SK-N-SH treated with all-trans-retinoic acid at 6 μM for 48 hours (cell line): ENCODE measurements at regions not wholly inside any gene's neighbourhood (a gene's known extent, or its start where the extent isn't known, plus 50 kb on each side); places are given as distances from the start of the nearest gene placed in this dataset.
"Not testable (repeated sequence)": the region's sequence is repeated elsewhere in the genome, so short reads cannot be mapped to it uniquely, and the experiment has no call there.

Source experiments
- ATAC-seq: fragments of 200-7000 bp; cut with Tn5 transposase; 3 replicates; pipeline ENCODE4 v1.9.1; 2020; ENCODE audit warnings: mild to moderate bottlenecking, moderate library complexity
- ARNTL ChIP-seq: fragments of 450-650 bp; formaldehyde crosslinking; IDR thresholded peaks from 2 replicates; pipeline ENCODE4 v1.5.0; 2020; ENCODE audit warnings: low read depth, mild to moderate bottlenecking, moderate library complexity, borderline replicate concordance
- BACH2 ChIP-seq: fragments of 250-450 bp; sonication (Bioruptor Pico); IDR thresholded peaks from 2 replicates; pipeline ENCODE4 v1.9.0; 2021; ENCODE audit warnings: mild to moderate bottlenecking, borderline replicate concordance
- CREB5 ChIP-seq: fragments of 250-450 bp; sonication (Bioruptor Pico); IDR thresholded peaks from 2 replicates; pipeline ENCODE4 v1.5.1; 2020; ENCODE audit warnings: low read depth, mild to moderate bottlenecking, moderate library complexity
- CSDC2 ChIP-seq: fragments of 250-450 bp; sonication (Bioruptor Pico); IDR thresholded peaks from 2 replicates; pipeline ENCODE4 v1.5.0; 2020; ENCODE audit warnings: mild to moderate bottlenecking, moderate library complexity
- CSRNP3 ChIP-seq: fragments of 250-450 bp; sonication (Bioruptor Pico); IDR thresholded peaks from 2 replicates; pipeline ENCODE4 v1.5.1; 2021; ENCODE audit warnings: mild to moderate bottlenecking, moderate library complexity
- ESRRG ChIP-seq: fragments of 250-450 bp; sonication (Bioruptor Pico); IDR thresholded peaks from 2 replicates; pipeline ENCODE4 v1.6.1; 2021; ENCODE audit warnings: mild to moderate bottlenecking
- GLIS3 ChIP-seq: fragments of 250-450 bp; sonication (Bioruptor Pico); IDR thresholded peaks from 2 replicates; pipeline ENCODE4 v1.5.0; 2020; ENCODE audit warnings: mild to moderate bottlenecking, moderate library complexity
- ISL1 ChIP-seq: fragments of 250-450 bp; sonication (Bioruptor Pico); IDR thresholded peaks from 2 replicates; pipeline ENCODE4 v2.1.2; 2022; ENCODE audit warnings: mild to moderate bottlenecking, moderate library complexity
- OSR1 ChIP-seq: fragments of 250-450 bp; sonication (Bioruptor Pico); IDR thresholded peaks from 2 replicates; pipeline ENCODE4 v1.8.0; 2022; ENCODE audit warnings: moderate library complexity, mild to moderate bottlenecking, inconsistent platforms
- PATZ1 ChIP-seq: fragments of 250-450 bp; sonication (Bioruptor Pico); IDR thresholded peaks from 2 replicates; pipeline ENCODE4 v1.8.0; 2020; ENCODE audit warnings: mild to moderate bottlenecking, moderate library complexity, borderline replicate concordance
- PPARA ChIP-seq: fragments of 250-450 bp; sonication (Bioruptor Pico); IDR thresholded peaks from 2 replicates; pipeline ENCODE4 v1.5.0; 2020; ENCODE audit warnings: mild to moderate bottlenecking, borderline replicate concordance
- RARB ChIP-seq: fragments of 250-450 bp; sonication (Bioruptor Pico); IDR thresholded peaks from 2 replicates; pipeline ENCODE4 v1.8.0; 2021; ENCODE audit warnings: mild to moderate bottlenecking, moderate library complexity
- SNAI2 ChIP-seq: fragments of 250-450 bp; sonication (Bioruptor Pico); IDR thresholded peaks from 2 replicates; pipeline ENCODE4 v1.5.0; 2020; ENCODE audit warnings: mild to moderate bottlenecking, moderate library complexity
- TCF4 ChIP-seq: fragments of 250-450 bp; sonication (Bioruptor Pico); IDR thresholded peaks from 2 replicates; pipeline ENCODE4 v1.8.0; 2021; ENCODE audit warnings: mild to moderate bottlenecking, moderate library complexity, borderline replicate concordance
- TOX ChIP-seq: fragments of 250-450 bp; sonication (Bioruptor Pico); IDR thresholded peaks from 2 replicates; pipeline ENCODE4 v1.8.0; 2021; ENCODE audit warnings: mild to moderate bottlenecking, moderate library complexity, borderline replicate concordance
- TSHZ2 ChIP-seq: fragments of 250-450 bp; sonication (Bioruptor Pico); IDR thresholded peaks from 2 replicates; pipeline ENCODE4 v1.5.0; 2020; ENCODE audit warnings: mild to moderate bottlenecking, moderate library complexity
- ZC3H10 ChIP-seq: fragments of 250-450 bp; sonication (Bioruptor Pico); IDR thresholded peaks from 2 replicates; pipeline ENCODE4 v1.5.1; 2021; ENCODE audit warnings: mild to moderate bottlenecking, moderate library complexity
- ZFP3 ChIP-seq: fragments of 250-450 bp; sonication (Bioruptor Pico); IDR thresholded peaks from 2 replicates; pipeline ENCODE4 v1.5.0; 2020; ENCODE audit warnings: mild to moderate bottlenecking, moderate library complexity
- ZFP30 ChIP-seq: fragments of 450-650 bp; formaldehyde crosslinking; IDR thresholded peaks from 2 replicates; pipeline ENCODE4 v1.5.0; 2022; ENCODE audit warnings: mild to moderate bottlenecking, moderate library complexity
- ZNF565 ChIP-seq: fragments of 450-650 bp; formaldehyde crosslinking; conservative IDR thresholded peaks from 2 replicates; pipeline ENCODE4 v1.5.0; 2020; ENCODE audit warnings: low read depth, mild to moderate bottlenecking, moderate library complexity
- ZNF8 ChIP-seq: fragments of 450-650 bp; formaldehyde crosslinking; IDR thresholded peaks from 2 replicates; pipeline ENCODE4 v1.5.0; 2020; ENCODE audit warnings: mild to moderate bottlenecking, moderate library complexity
- TF ChIP-seq, protein P1 (sequence below): fragments of 250-450 bp; sonication (Bioruptor Pico); IDR thresholded peaks from 2 replicates; pipeline ENCODE4 v1.8.0; 2021; ENCODE audit warnings: low read depth, mild to moderate bottlenecking, moderate library complexity, borderline replicate concordance

GRCh38 chr13:33662392-33662791 is 155.6 kb upstream of the RFC3 start:
- TF ChIP-seq PPARA (CRISPR knock-in tag): no peak
- no peak for TF ChIP-seq TOX
- TF ChIP-seq ZFP3 (CRISPR knock-in tag): no peak
- TF ChIP-seq GLIS3: no peak
- TF ChIP-seq SNAI2 (CRISPR knock-in tag): no peak
- no peak for TF ChIP-seq CSRNP3 (CRISPR knock-in tag)
- TF ChIP-seq CREB5 (CRISPR knock-in tag): no peak
- TF ChIP-seq ZFP30 (CRISPR knock-in tag): no peak
- TF ChIP-seq TCF4: no peak
- TF ChIP-seq CSDC2: no peak
- TF ChIP-seq ZNF8 (CRISPR knock-in tag): no peak
- no peak for TF ChIP-seq ZNF565 (CRISPR knock-in tag)
- no peak for TF ChIP-seq ARNTL
- no peak for TF ChIP-seq BACH2
- no peak for TF ChIP-seq ESRRG (CRISPR knock-in tag)
- TF ChIP-seq OSR1 (CRISPR knock-in tag): no peak
- TF ChIP-seq, protein P1, sequence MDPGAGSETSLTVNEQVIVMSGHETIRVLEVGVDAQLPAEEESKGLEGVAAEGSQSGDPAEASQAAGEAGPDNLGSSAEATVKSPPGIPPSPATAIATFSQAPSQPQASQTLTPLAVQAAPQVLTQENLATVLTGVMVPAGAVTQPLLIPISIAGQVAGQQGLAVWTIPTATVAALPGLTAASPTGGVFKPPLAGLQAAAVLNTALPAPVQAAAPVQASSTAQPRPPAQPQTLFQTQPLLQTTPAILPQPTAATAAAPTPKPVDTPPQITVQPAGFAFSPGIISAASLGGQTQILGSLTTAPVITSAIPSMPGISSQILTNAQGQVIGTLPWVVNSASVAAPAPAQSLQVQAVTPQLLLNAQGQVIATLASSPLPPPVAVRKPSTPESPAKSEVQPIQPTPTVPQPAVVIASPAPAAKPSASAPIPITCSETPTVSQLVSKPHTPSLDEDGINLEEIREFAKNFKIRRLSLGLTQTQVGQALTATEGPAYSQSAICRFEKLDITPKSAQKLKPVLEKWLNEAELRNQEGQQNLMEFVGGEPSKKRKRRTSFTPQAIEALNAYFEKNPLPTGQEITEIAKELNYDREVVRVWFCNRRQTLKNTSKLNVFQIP (CRISPR knock-in tag): no peak
- TF ChIP-seq TSHZ2 (CRISPR knock-in tag): no peak
- no peak for TF ChIP-seq ZC3H10 (CRISPR knock-in tag)
- TF ChIP-seq ISL1: no peak
- TF ChIP-seq, all 23 proteins: peak for 0

DNA sequence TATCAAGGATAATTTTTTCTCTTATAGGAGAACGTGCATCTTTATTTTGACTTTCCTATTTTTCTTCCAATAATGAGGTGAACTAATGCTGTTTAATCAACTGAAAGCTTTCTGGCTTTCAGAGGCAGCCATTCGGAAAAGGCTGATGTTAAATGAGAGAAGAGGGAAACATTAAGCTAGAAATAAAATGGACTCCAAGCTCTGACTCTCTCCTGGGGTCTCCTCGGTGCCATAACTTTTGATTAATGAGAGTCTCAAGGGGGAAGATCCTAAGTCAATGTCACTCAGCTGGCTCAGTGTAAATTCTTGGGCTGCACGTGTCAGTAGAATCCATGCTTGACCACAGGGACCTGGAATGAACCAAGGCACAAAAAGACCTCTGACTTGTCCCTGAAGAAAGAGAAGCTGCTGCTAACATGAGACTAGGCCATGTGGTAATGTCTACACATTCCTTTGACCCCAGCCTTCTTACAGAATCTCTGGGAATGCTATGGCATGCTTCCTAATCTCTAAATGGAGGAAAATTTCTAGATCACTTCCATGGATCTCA is 152.2 kb upstream of the RFC3 start:
- no peak for ATAC-seq
- TF ChIP-seq TCF4: no peak
- no peak for TF ChIP-seq RARB

More at GRCh38 chr13:33662392-33662791, 155.6 kb upstream of the RFC3 start:
- no peak for ATAC-seq

GRCh38 chr13:33671560-33671959 is 146.4 kb upstream of the RFC3 start:
- TF ChIP-seq GLIS3 (no peak), TOX (no peak), SNAI2 (CRISPR knock-in tag) (no peak), PATZ1 (CRISPR knock-in tag) (no peak), ARNTL (no peak), ZFP30 (CRISPR knock-in tag) (no peak), ZNF8 (CRISPR knock-in tag) (no peak), TSHZ2 (CRISPR knock-in tag) (no peak)
- TF ChIP-seq, protein P1 (CRISPR knock-in tag): no peak
- no peak for ATAC-seq

- not testable (repeated sequence) for ATAC-seq
Observed at GRCh38 chr13:33672022-33672421, 145.9 kb upstream of the RFC3 start.
